GM12872 (cell line): ENCODE measurements at regions not wholly inside any gene's neighbourhood (a gene's known extent, or its start where the extent isn't known, plus 50 kb on each side); places are given as distances from the start of the nearest gene placed in this dataset.

ENCODE experiments used
- TF ChIP-seq, protein P1 (sequence below): IDR thresholded peaks from 3 replicates; pipeline ENCODE4 v1.5.1; 2011; ENCODE audit warnings: low read depth, mild to moderate bottlenecking, low read length, moderate library complexity; ENCODE audit not compliant: insufficient read depth

GRCh38 chr22:34776817-34777216 is 289.1 kb upstream of the ISX start:
- TF ChIP-seq, protein P1, sequence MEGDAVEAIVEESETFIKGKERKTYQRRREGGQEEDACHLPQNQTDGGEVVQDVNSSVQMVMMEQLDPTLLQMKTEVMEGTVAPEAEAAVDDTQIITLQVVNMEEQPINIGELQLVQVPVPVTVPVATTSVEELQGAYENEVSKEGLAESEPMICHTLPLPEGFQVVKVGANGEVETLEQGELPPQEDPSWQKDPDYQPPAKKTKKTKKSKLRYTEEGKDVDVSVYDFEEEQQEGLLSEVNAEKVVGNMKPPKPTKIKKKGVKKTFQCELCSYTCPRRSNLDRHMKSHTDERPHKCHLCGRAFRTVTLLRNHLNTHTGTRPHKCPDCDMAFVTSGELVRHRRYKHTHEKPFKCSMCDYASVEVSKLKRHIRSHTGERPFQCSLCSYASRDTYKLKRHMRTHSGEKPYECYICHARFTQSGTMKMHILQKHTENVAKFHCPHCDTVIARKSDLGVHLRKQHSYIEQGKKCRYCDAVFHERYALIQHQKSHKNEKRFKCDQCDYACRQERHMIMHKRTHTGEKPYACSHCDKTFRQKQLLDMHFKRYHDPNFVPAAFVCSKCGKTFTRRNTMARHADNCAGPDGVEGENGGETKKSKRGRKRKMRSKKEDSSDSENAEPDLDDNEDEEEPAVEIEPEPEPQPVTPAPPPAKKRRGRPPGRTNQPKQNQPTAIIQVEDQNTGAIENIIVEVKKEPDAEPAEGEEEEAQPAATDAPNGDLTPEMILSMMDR, result no peak

DNA sequence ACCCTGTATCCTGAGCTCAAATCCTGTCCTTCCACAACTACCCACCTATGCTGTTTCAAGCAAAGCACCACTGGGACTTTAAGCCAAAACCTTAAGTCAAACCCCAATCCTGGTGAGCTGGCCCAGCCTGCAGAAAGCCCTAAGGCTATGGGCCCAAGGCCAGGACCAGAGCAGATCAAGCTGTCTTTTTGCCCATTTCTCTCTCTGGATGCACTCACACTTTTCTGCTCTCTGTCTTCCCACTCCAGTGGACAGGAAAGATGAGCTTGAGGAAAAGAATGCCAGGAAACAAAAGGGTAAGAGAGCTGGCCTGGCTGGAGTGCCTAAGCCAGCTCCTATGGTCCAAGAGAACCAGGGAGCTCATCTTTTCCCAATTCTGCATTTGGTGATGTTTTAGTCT is 284.3 kb upstream of the ISX start:
- TF ChIP-seq, protein P1, result no peak

- TF ChIP-seq, protein P1, result no peak
Measured at GRCh38 chr22:34783436-34783835, 282.5 kb upstream of the ISX start.

- TF ChIP-seq, protein P1, result no peak
Measured at GRCh38 chr22:34784056-34784455, 281.9 kb upstream of the ISX start.

GRCh38 chr22:34797826-34798225 is 268.1 kb upstream of the ISX start:
- TF ChIP-seq, protein P1, result no peak

DNA sequence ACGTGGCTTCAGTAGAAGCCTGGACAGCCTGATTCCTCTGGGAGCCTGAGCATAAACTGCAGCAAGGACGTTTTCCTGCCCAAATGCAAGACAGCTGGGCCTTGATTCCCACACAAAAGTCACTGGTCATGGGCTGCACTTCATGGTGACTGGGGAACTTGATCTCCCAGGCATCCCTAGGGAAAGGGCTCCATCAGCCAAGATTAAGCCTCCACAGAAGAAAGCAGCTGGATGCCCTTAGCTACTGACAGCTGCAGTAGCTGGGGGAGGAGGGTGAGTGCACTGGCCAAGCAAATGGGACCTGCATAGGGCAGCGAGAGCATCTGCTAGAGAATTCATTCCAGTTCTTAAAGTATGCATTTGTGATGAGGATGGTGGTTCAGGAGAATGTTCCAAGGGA is 267.4 kb upstream of the ISX start:
- TF ChIP-seq, protein P1, result no peak

DNA sequence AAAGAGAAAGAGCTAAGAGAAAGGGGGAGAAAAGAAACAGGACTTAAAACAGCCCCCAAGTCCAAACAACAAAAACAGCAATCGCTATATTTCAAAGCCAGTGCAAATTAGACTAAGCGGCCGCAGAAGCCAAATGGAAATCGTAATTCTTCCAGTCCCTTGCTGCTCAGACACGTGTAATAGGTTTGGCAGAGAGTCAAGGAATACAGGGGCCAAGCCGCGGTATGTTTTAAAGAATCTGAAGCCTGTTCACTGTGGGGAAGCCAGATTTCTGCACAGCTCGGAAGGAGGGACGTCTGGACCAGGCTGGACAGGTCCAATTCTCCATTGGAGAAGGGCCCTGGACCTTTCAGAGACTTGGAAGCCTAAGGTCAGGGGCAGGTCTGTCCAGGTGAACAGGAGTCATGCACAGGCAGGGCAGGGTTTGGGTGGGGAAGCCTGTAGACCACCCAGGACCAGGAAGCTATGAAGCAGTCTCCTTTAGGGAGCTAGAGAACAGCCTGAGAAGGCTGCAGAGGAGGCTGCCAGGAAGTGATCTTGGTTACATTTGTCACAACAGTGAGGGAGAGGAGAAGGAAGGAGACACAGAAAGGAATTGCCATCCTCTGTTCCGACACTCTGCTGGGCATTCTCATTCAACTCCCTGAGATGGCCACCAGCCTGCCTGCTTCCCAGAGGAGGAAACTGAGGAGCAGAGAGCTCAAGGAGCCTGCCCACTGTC is 265.5 kb upstream of the ISX start:
- TF ChIP-seq, protein P1, result no peak

GRCh38 chr22:34801221-34801620 is 264.7 kb upstream of the ISX start:
- TF ChIP-seq, protein P1, result no peak
